H9 (cell line): ENCODE measurements at regions not wholly inside any gene's neighbourhood (a gene's known extent, or its start where the extent isn't known, plus 50 kb on each side); places are given as distances from the start of the nearest gene placed in this dataset.

Experiments
- DNase-seq: peaks from one replicate; pipeline ENCODE4 v3.0.0-alpha.2; 2017
- H2AFZ ChIP-seq: one replicate; pipeline ENCODE4 v1.6.1; 2013; ENCODE audit warnings: mild to moderate bottlenecking, low read length, control low read depth, moderate library complexity
- H2AK5ac ChIP-seq: 2 replicates; pipeline ENCODE4 v1.6.1; 2013; ENCODE audit warnings: low read length, control low read depth, mixed read lengths; ENCODE audit not compliant: insufficient read length
- H2BK120ac ChIP-seq: one replicate; pipeline ENCODE4 v1.6.1; 2013; ENCODE audit warnings: low read depth, mild to moderate bottlenecking, low read length, control low read depth, inconsistent platforms; ENCODE audit not compliant: poor library complexity, severe bottlenecking
- H2BK12ac ChIP-seq: 2 replicates; pipeline ENCODE4 v1.6.1; 2013; ENCODE audit warnings: low read length, control low read depth, mixed read lengths, low read depth; ENCODE audit not compliant: insufficient read length
- H2BK15ac ChIP-seq: 2 replicates; pipeline ENCODE4 v1.6.1; 2013; ENCODE audit warnings: low read depth, low read length, control low read depth
- H2BK20ac ChIP-seq: one replicate; pipeline ENCODE4 v1.6.1; 2013; ENCODE audit warnings: low read depth, mild to moderate bottlenecking, low read length, control low read depth, inconsistent platforms; ENCODE audit not compliant: poor library complexity, severe bottlenecking
- H2BK5ac ChIP-seq: 2 replicates; pipeline ENCODE4 v1.6.1; 2013; ENCODE audit warnings: low read length, control low read depth, mixed read lengths; ENCODE audit not compliant: insufficient read length
- H3K14ac ChIP-seq: 2 replicates; pipeline ENCODE4 v1.6.1; 2013; ENCODE audit warnings: low read length, control low read depth; ENCODE audit not compliant: insufficient read depth
- H3K18ac ChIP-seq: 2 replicates; pipeline ENCODE4 v1.6.1; 2013; ENCODE audit warnings: low read depth, mild to moderate bottlenecking, mixed read lengths, low read length, control low read depth; ENCODE audit not compliant: insufficient read length
- H3K23ac ChIP-seq: 2 replicates; pipeline ENCODE4 v1.6.1; 2013; ENCODE audit warnings: low read length, control low read depth, mixed read lengths, low read depth; ENCODE audit not compliant: insufficient read length
- H3K23me2 ChIP-seq: 2 replicates; pipeline ENCODE4 v1.6.1; 2013; ENCODE audit warnings: low read depth, mild to moderate bottlenecking, mixed read lengths, low read length, control low read depth; ENCODE audit not compliant: insufficient read length, poor library complexity, severe bottlenecking
- H3K27ac ChIP-seq: 2 replicates; pipeline ENCODE4 v1.5.1; 2013; ENCODE audit warnings: low read length, control low read depth, mixed read lengths, low read depth; ENCODE audit not compliant: insufficient read length
- H3K27me3 ChIP-seq: 2 replicates; pipeline ENCODE4 v1.6.1; 2013; ENCODE audit warnings: low read length, control low read depth, inconsistent platforms; ENCODE audit not compliant: insufficient read depth
- H3K4ac ChIP-seq: 2 replicates; pipeline ENCODE4 v1.6.1; 2013; ENCODE audit warnings: low read depth, mild to moderate bottlenecking, control low read depth, inconsistent platforms, low read length, moderate library complexity
- H3K4me1 ChIP-seq: 2 replicates; pipeline ENCODE4 v1.6.1; 2013; ENCODE audit warnings: low read length, control low read depth, inconsistent platforms; ENCODE audit not compliant: insufficient read depth
- H3K4me2 ChIP-seq: 2 replicates; pipeline ENCODE4 v1.6.1; 2013; ENCODE audit warnings: low read length, control low read depth, mixed read lengths; ENCODE audit not compliant: insufficient read length, insufficient read depth
- H3K56ac ChIP-seq: 2 replicates; pipeline ENCODE4 v1.6.1; 2013; ENCODE audit warnings: low read depth, mild to moderate bottlenecking, mixed read lengths, low read length, control low read depth; ENCODE audit not compliant: insufficient read length
- H3K79me1 ChIP-seq: 2 replicates; pipeline ENCODE4 v1.6.1; 2013; ENCODE audit warnings: low read depth, mild to moderate bottlenecking, moderate library complexity, low read length, control low read depth, inconsistent platforms; ENCODE audit not compliant: insufficient read depth, poor library complexity, severe bottlenecking
- H3K79me2 ChIP-seq: 2 replicates; pipeline ENCODE4 v1.6.1; 2013; ENCODE audit warnings: low read length, control low read depth, inconsistent platforms; ENCODE audit not compliant: insufficient read depth
- H3K9ac ChIP-seq: 2 replicates; pipeline ENCODE4 v1.6.1; 2013; ENCODE audit warnings: low read length, control low read depth, mixed read lengths; ENCODE audit not compliant: insufficient read length; ENCODE audit errors: extremely low read depth
- H3K9me3 ChIP-seq: one replicate; pipeline ENCODE4 v1.6.1; 2013; ENCODE audit warnings: low read depth, low read length, inconsistent platforms; ENCODE audit not compliant: control insufficient read depth
- H3T11ph ChIP-seq: one replicate; pipeline ENCODE4 v1.6.1; 2013; ENCODE audit warnings: mild to moderate bottlenecking, low read length, control low read depth, inconsistent platforms
- H4K20me1 ChIP-seq: one replicate; pipeline ENCODE4 v1.6.1; 2013; ENCODE audit not compliant: control insufficient read depth, insufficient read length, insufficient read depth
- H4K5ac ChIP-seq: 2 replicates; pipeline ENCODE4 v1.6.1; 2013; ENCODE audit warnings: low read depth, mild to moderate bottlenecking, mixed read lengths, low read length, control low read depth; ENCODE audit not compliant: insufficient read length
- H4K8ac ChIP-seq: replicated peaks from 2 replicates; pipeline ENCODE4 v1.6.1; 2013; ENCODE audit warnings: low read length, control low read depth, mixed read lengths, low read depth; ENCODE audit not compliant: insufficient read length
- H4K91ac ChIP-seq: 2 replicates; pipeline ENCODE4 v1.6.1; 2013; ENCODE audit warnings: low read depth, mild to moderate bottlenecking, moderate library complexity, mixed read lengths, low read length, control low read depth; ENCODE audit not compliant: insufficient read length
- H3K27ac Mint-ChIP-seq, 3 experiments: 2 replicates in 2 of 3; 3 replicates in 1 of 3; pipeline ENCODE4 v1.8.0; 2020 to 2021; ENCODE audit warnings: mixed read lengths in 3 of 3, mild to moderate bottlenecking in 1 of 3, moderate library complexity in 1 of 3
- H3K27me3 Mint-ChIP-seq: 2 replicates; pipeline ENCODE4 v1.8.0; 2021; ENCODE audit warnings: low read depth, mild to moderate bottlenecking, moderate library complexity, mixed read lengths
- H3K36me3 Mint-ChIP-seq, 3 experiments: 2 replicates in 2 of 3; 3 replicates in 1 of 3; pipeline ENCODE4 v1.8.0; 2020 to 2021; ENCODE audit warnings: low read depth in 3 of 3, mixed read lengths in 3 of 3; ENCODE audit not compliant: insufficient read depth in 1 of 3
- H3K4me1 Mint-ChIP-seq, 2 experiments: 2 replicates each; pipeline ENCODE4 v1.8.0; 2020; ENCODE audit warnings: mixed read lengths in 2 of 2
- H3K4me3 Mint-ChIP-seq, 2 experiments: 2 replicates in 1 of 2; 3 replicates in 1 of 2; pipeline ENCODE4 v1.8.0; 2020 to 2021; ENCODE audit warnings: mild to moderate bottlenecking in 2 of 2, mixed read lengths in 2 of 2, moderate library complexity in 1 of 2
- H3K9me3 Mint-ChIP-seq, 2 experiments: 2 replicates in 1 of 2; 3 replicates in 1 of 2; pipeline ENCODE4 v1.8.0; 2020; ENCODE audit warnings: mild to moderate bottlenecking in 2 of 2, mixed read lengths in 2 of 2, moderate library complexity in 1 of 2
- TF ChIP-seq, protein P1 (sequence below): fragments of 200-600 bp; sonication (generic); conservative IDR thresholded peaks from 3 replicates; pipeline ENCODE4 v1.8.0; 2021; ENCODE audit warnings: antibody characterized with exemption, mild to moderate bottlenecking

DNA sequence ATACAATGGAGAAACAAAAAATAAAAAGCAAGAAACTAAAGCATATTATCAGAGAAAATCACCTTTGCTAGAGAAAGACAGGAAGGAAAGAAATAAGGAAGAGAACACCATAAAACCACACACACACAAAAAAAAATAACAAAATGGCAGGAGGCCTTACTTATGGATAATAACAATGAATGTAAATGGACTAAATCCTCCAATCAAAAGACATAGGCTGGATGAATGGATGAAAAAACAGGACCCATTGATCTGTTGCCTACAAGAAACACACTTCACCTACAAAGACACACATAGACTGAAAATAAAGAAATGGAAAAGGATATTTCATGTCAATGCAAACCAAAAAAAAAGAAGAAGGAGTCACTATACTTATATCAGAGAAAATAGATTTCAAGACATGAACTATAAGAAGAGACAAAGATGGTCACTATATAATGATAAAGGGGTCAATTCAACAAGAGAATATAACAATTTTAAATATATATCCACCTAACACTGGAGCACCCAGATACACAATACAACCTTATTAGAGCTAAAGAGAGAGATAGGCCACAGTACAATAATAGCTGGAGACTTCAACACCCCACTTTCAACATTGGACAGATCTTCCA, 693.6 kb downstream of the HACE1 start:
- Histone ChIP-seq H2BK15ac (no peak overlapping the region), H3K4me2 (no peak overlapping the region), H2BK5ac (no peak overlapping the region), H3K56ac (no peak overlapping the region), H3K14ac (no peak overlapping the region), H3K4ac (no peak overlapping the region), H3K23me2 (no peaks in the 10 kb centered on the region), H3K79me2 (no peaks in the 10 kb centered on the region), H3K4me1 (no peaks in the 10 kb centered on the region; the same call in 1 of the 2 replicates), H3K79me1 (no peaks in the 10 kb centered on the region), H3K23ac (no peak overlapping the region), H4K20me1 (no peaks in the 10 kb centered on the region), H3T11ph (no peak overlapping the region), H2BK12ac (no peak overlapping the region), H2BK120ac (no peak overlapping the region), H3K18ac (no peak overlapping the region), H3K9me3 (no peaks in the 10 kb centered on the region), H3K27ac (no peak overlapping the region), H4K91ac (no peak overlapping the region), H2AFZ (no peak overlapping the region), H2AK5ac (no peak overlapping the region), H3K9ac (no peak overlapping the region), H4K5ac (no peak overlapping the region), H2BK20ac (no peak overlapping the region), H4K8ac (no peak overlapping the region), H3K27me3 (no peaks in the 10 kb centered on the region)
- TF ChIP-seq, protein P1, sequence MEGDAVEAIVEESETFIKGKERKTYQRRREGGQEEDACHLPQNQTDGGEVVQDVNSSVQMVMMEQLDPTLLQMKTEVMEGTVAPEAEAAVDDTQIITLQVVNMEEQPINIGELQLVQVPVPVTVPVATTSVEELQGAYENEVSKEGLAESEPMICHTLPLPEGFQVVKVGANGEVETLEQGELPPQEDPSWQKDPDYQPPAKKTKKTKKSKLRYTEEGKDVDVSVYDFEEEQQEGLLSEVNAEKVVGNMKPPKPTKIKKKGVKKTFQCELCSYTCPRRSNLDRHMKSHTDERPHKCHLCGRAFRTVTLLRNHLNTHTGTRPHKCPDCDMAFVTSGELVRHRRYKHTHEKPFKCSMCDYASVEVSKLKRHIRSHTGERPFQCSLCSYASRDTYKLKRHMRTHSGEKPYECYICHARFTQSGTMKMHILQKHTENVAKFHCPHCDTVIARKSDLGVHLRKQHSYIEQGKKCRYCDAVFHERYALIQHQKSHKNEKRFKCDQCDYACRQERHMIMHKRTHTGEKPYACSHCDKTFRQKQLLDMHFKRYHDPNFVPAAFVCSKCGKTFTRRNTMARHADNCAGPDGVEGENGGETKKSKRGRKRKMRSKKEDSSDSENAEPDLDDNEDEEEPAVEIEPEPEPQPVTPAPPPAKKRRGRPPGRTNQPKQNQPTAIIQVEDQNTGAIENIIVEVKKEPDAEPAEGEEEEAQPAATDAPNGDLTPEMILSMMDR: no peak
- Mint-ChIP-seq H3K4me3 (no peak overlapping the region), H3K4me1 (peaks cover 7 to 26% of the 10 kb centered on the region in 2 experiments), H3K36me3 (peaks cover 0 to 9% (median 5%) of the 10 kb centered on the region in 3 experiments; a peak in 3 of 7 replicates), H3K27ac (no peak overlapping the region), H3K9me3 (peaks cover 4 to 10% of the 10 kb centered on the region in 2 experiments; a peak in 4 of 5 replicates), H3K27me3 (no peaks in the 10 kb centered on the region)
- DNase-seq: no peak
